HG03064 (cell line): ENCODE measurements at regions not wholly inside any gene's neighbourhood (a gene's known extent, or its start where the extent isn't known, plus 50 kb on each side); places are given as distances from the start of the nearest gene placed in this dataset.
"Not testable (repeated sequence)": the region's sequence is repeated elsewhere in the genome, so short reads cannot be mapped to it uniquely, and the experiment has no call there.

ENCODE experiments used
- ATAC-seq: cut with Tn5 transposase; IDR thresholded peaks from one replicate; pipeline ENCODE4 v1.9.1; 2021; ENCODE audit warnings: low read depth; ENCODE audit not compliant: unreplicated experiment

- no peak for ATAC-seq
Measured at GRCh38 chr9:82424599-82425120, 436.1 kb downstream of the SPATA31D1 start.

DNA sequence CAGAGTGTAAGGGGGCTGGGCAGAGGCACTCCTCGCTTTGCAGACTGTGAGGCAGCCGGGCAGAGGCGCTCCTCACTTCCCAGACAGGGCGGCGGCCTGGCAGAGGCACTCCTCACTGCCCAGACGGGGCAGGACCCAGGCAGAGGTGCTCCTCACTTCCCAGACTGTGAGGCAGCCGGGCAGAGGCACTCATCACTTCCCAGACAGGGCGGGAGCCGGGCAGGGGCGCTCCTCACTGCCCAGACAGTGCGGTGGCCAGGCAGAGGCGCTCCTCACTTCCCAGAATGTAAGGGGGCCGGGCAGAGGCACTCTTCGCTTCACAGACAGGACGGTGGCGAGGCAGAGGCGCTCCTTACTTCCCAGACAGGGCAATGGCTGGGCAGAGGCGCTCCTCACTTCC is 442.5 kb downstream of the SPATA31D1 start:
- no peak for ATAC-seq

DNA sequence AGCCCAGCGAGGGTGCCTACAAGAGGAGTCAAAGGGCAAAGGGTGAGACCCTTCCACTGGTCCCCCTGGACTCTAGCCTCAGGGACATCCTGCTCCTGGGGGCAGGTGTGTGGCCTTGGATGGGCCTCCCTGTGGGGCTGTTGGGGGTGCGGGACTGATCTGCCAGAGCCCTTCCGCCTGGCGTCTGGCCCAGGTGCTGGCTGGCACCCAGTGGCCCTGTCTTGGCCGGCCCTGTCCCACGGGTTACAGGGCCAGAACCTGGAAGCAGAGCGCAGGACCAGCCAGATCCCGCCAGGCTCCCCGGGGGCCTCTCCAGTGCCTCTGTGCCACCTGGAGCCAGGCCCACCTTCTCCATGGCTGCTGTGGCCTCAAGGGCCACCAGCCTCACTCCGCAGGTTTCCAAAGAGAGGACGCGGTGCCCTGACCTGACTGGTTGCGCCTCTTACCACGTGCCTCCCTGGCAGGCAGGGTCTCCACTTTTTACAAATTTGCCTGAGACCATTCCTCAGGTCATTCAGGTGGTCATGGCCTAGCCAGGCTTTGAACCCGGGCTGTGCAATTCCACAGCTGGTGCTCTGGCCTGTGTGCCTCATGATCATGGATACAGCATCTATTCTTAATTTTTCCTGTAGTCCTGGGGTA is 444.8 kb downstream of the SPATA31D1 start:
- ATAC-seq = not testable (repeated sequence)

- ATAC-seq = no peak
Measured at GRCh38 chr9:82436475-82436874, 447.9 kb downstream of the SPATA31D1 start.

GRCh38 chr9:82437183-82437582 is 448.6 kb downstream of the SPATA31D1 start:
- ATAC-seq = not testable (repeated sequence)

DNA sequence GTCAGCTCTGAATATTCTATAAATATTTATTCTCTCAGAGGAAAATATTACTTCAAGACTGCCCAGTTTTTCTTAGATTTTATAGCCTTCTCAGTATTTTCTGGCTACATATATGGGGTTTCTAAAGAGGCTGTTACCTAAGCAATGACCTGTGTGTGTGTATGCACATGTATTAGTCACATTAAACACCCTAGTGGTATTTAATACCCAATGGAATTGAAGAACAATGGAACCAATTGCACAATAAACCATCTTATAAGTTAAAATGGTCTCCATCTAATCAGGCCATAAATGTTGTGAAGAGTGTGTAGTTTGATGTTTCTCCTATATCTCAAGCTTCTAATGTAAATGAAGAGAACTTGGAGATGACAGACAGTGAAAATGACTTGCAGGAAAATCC is 450.0 kb downstream of the SPATA31D1 start:
- no peak for ATAC-seq

- ATAC-seq = no peak
Measured at GRCh38 chr9:82443312-82443711, 454.7 kb downstream of the SPATA31D1 start.

DNA sequence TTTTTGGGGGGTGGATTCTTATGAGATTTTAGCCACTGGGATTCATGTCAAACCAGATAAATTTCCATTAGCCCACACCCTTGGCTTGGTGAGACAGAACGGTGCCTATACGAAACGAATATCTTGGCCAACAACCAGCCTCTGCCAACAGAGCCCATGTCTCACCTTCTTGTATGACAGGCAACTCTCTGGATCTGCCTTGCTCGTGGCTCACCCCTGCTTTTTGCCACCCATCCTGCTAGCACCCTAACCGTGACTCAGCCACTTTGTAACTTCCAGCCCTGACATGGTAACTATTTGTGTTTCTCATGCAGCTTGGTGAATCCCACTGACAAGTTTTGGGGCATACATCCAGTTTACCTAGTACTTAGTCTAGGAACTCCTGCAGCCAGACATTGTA is 457.0 kb downstream of the SPATA31D1 start:
- no peak for ATAC-seq

GRCh38 chr9:82447343-82447742 is 458.8 kb downstream of the SPATA31D1 start:
- no peak for ATAC-seq

- no peak for ATAC-seq
Measured at GRCh38 chr9:82449986-82450385, 461.4 kb downstream of the SPATA31D1 start.

GRCh38 chr9:82454509-82455190 is 466.1 kb downstream of the SPATA31D1 start:
- no peak for ATAC-seq

GRCh38 chr9:82456642-82457041 is 468.1 kb downstream of the SPATA31D1 start:
- no peak for ATAC-seq

DNA sequence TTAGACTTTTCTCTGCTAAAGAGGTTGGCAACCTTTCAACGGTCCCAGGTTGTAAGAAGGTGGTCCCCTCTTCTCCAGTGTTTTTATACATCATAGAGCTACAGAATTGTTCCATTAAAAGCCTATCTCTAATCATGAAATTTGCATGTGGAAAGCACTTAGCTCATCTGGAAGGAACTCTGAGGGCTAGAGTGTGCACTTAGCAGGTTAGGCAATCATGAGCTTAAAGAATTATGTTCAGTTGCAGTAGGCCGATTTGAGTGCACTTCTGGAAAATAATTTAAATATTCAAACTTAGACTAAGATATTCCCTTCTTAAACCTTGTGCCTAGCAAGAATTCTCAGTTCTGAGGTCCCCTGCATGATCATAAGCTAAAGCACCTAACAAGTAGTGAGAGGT is 468.7 kb downstream of the SPATA31D1 start:
- no peak for ATAC-seq

DNA sequence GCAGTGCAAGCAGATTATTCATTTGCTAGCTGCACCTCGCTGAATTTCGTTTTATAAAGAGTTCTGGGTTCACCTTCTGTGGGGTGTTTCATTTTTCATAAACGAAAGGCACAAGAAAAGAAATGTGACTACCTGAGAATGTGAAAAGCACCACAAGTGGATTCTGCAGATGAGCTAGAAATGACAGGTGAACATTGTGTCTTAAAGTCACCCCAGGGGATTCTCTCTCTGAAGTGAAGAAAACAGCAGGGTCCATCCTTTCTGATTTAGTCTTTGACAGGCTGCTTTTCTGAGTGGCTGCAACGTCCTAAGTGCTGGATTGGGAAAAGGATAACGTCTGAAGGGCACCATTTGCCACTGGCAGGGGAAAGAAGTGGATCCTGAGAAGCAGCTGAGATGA is 469.3 kb downstream of the SPATA31D1 start:
- ATAC-seq = no peak

GRCh38 chr9:82458296-82458695 is 469.7 kb downstream of the SPATA31D1 start:
- ATAC-seq = no peak

GRCh38 chr9:82466616-82467260 is 478.2 kb downstream of the SPATA31D1 start:
- ATAC-seq = no peak

GRCh38 chr9:82467436-82467835 is 478.9 kb downstream of the SPATA31D1 start:
- ATAC-seq = no peak

DNA sequence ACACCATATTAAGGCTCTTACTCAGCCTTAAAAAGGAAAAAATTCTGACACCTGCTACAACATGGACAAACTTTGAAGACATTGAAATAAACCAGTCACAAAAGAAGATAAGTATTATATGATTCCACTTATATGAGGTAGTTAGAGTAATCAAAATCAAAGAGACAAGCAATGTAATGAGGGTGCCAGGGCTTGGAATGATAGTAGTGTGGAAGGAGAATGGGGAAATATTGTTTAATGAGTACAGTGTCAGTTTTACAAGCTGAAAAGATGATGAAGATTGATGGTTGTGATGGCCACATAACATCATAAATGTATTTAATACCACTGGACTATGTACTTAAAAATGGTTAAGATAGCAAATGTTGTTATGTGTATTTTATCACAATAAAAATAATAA is 485.7 kb downstream of the SPATA31D1 start:
- ATAC-seq = no peak

- no peak for ATAC-seq
Measured at GRCh38 chr9:82475584-82476301, 487.2 kb downstream of the SPATA31D1 start.

DNA sequence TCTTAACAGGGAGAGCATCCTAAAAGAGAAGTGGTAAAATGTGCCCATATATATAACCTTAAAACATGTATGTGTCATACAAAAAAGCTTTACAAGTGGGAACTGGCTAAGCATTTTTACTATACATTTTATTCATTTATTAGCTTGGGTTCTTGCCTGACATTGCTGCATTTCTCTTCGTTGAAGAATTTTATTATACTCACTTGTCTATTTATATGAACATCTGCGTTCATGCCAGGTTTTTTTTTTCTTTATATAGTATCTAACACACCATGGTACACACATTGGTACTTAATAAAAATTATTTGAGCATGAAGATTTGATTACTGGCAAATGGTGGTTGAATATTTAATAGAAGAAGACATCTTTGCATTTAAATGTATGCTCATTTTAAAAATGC is 492.3 kb downstream of the SPATA31D1 start:
- ATAC-seq = no peak

GRCh38 chr9:82487935-82488312 is 499.4 kb downstream of the SPATA31D1 start:
- no peak for ATAC-seq
